PC-9 (cell line): ENCODE measurements at regions not wholly inside any gene's neighbourhood (a gene's known extent, or its start where the extent isn't known, plus 50 kb on each side); places are given as distances from the start of the nearest gene placed in this dataset.

Experiments used
- BruUV-seq: library from RNA; stranded (reverse); fragments of 400-500 nt; replicated peaks from 2 replicates; lab custom pipeline; 2021; lab: Mats Ljungman, UMichigan
- CTCF ChIA-PET: fragments of 300-600 bp; sonication (Branson Sonifier 250); formaldehyde crosslinking; loops from one replicate; lab custom pipeline; 2022; ENCODE audit warnings: antibody characterized with exemption; lab: Charles Lee
- POLR2A ChIA-PET: fragments of 300-600 bp; sonication (Branson Sonifier 250); formaldehyde crosslinking; loops from one replicate; lab custom pipeline; 2022; ENCODE audit warnings: antibody characterized with exemption; ENCODE audit not compliant: unreplicated experiment; lab: Charles Lee
- DNase-seq, 2 experiments: peaks; one replicate each; pipeline versions ENCODE4 v3.0.0 to v3.0.0-alpha.2; 2015 to 2022; ENCODE audit warnings: mixed read lengths in 1 of 2
- H2AFZ ChIP-seq: fragments of 200-600 bp; sonication (generic); 2 replicates; pipeline ENCODE4 v1.8.1; 2017; ENCODE audit warnings: antibody characterized with exemption
- H3F3A ChIP-seq: fragments of 200-600 bp; sonication (generic); 2 replicates; pipeline ENCODE4 v1.8.1; 2017; ENCODE audit warnings: antibody characterized with exemption, mild to moderate bottlenecking, low read depth; ENCODE audit not compliant: insufficient read depth
- H3K27ac ChIP-seq: fragments of 200-600 bp; sonication (generic); 2 replicates; pipeline ENCODE4 v1.6.1; 2016; ENCODE audit warnings: mixed run types
- H3K27me3 ChIP-seq: fragments of 200-600 bp; sonication (generic); 2 replicates; pipeline ENCODE4 v1.6.1; 2016; ENCODE audit warnings: low read depth, mixed run types; ENCODE audit not compliant: insufficient read depth
- H3K36me3 ChIP-seq: fragments of 200-600 bp; sonication (generic); 2 replicates; pipeline ENCODE4 v1.6.1; 2016; ENCODE audit warnings: low read depth, mixed run types
- H3K4me1 ChIP-seq: fragments of 200-600 bp; sonication (generic); replicated peaks from 2 replicates; pipeline ENCODE4 v1.6.1; 2016; ENCODE audit warnings: mixed run types; ENCODE audit not compliant: insufficient read depth
- H3K4me2 ChIP-seq: fragments of 200-600 bp; sonication (generic); 2 replicates; pipeline ENCODE4 v1.6.1; 2017; ENCODE audit warnings: mixed run types
- H3K4me3 ChIP-seq: fragments of 200-600 bp; sonication (generic); 2 replicates; pipeline ENCODE4 v1.6.1; 2016; ENCODE audit warnings: mixed run types
- H3K79me2 ChIP-seq: fragments of 200-600 bp; sonication (generic); 2 replicates; pipeline ENCODE4 v1.6.1; 2017; ENCODE audit warnings: low read depth, mixed run types
- H3K9me2 ChIP-seq: fragments of 200-600 bp; sonication (generic); 2 replicates; pipeline ENCODE4 v1.8.1; 2017; ENCODE audit warnings: mild to moderate bottlenecking; ENCODE audit not compliant: insufficient read depth
- H3K9me3 ChIP-seq: fragments of 200-600 bp; sonication (generic); 2 replicates; pipeline ENCODE4 v1.8.1; 2016; ENCODE audit warnings: low read depth; ENCODE audit not compliant: insufficient read depth
- H4K20me1 ChIP-seq: fragments of 200-600 bp; sonication (generic); 2 replicates; pipeline ENCODE4 v1.8.1; 2017; ENCODE audit not compliant: insufficient read depth
- EZH2 ChIP-seq: fragments of 200-600 bp; sonication (generic); IDR thresholded peaks from 2 replicates; pipeline ENCODE4 v1.8.0; 2017; ENCODE audit warnings: antibody characterized with exemption, low read depth
- intact Hi-C: fragments of 100-400 bp; cut with micrococcal nuclease; formaldehyde crosslinking; loops from one replicate; pipeline ENCODE4 v1.10.0; 2022; ENCODE audit not compliant: unreplicated experiment
- TF ChIP-seq, protein P1 (sequence below): fragments of 200-600 bp; sonication (generic); conservative IDR thresholded peaks from 2 replicates; pipeline ENCODE4 v1.6.1; 2017; ENCODE audit warnings: mixed run types, antibody characterized with exemption, mild to moderate bottlenecking, moderate library complexity

DNA sequence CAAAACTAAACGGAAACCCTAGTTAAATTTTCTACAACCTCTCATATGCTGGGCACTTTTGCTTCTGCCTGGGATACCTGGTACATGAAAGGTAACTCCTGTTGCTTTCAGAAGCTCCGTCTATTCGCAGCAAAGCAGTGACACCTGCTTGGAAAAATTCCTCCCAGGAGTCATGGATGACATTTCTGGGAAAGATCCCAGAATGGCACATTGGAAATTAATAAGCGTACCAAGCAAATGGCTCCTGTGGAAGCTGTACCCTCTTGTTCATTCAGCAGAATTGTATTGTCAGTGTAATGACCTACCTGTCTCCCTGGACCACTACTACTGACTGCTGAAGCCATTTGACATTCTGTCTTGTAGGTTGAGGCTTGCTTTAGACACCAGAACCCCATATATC, 349.7 kb upstream of the NOCT start:
- no peaks in the 10 kb centered on the region for H3K79me2 ChIP-seq
- intact Hi-C loops = no loop called here
- ChIA-PET CTCF (no interaction called here), POLR2A (no interaction called here)
- H3K9me3 ChIP-seq = no peaks in the 10 kb centered on the region
- no peaks in the 10 kb centered on the region for H3K9me2 ChIP-seq
- no peak overlapping the region for H3K4me3 ChIP-seq
- H4K20me1 ChIP-seq = no peaks in the 10 kb centered on the region
- H3K4me2 ChIP-seq = no peak overlapping the region
- no peak overlapping the region for H3K27ac ChIP-seq
- no peaks in the 10 kb centered on the region for H3K4me1 ChIP-seq
- H3K36me3 ChIP-seq = no peaks in the 10 kb centered on the region
- TF ChIP-seq EZH2 = no peak
- TF ChIP-seq, protein P1, sequence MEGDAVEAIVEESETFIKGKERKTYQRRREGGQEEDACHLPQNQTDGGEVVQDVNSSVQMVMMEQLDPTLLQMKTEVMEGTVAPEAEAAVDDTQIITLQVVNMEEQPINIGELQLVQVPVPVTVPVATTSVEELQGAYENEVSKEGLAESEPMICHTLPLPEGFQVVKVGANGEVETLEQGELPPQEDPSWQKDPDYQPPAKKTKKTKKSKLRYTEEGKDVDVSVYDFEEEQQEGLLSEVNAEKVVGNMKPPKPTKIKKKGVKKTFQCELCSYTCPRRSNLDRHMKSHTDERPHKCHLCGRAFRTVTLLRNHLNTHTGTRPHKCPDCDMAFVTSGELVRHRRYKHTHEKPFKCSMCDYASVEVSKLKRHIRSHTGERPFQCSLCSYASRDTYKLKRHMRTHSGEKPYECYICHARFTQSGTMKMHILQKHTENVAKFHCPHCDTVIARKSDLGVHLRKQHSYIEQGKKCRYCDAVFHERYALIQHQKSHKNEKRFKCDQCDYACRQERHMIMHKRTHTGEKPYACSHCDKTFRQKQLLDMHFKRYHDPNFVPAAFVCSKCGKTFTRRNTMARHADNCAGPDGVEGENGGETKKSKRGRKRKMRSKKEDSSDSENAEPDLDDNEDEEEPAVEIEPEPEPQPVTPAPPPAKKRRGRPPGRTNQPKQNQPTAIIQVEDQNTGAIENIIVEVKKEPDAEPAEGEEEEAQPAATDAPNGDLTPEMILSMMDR = no peak
- no TSS peak for BruUV-seq
- no peaks in the 10 kb centered on the region for H3K27me3 ChIP-seq
- no peak for DNase-seq
- H2AFZ ChIP-seq = no peak overlapping the region
- H3F3A ChIP-seq = no peaks in the 10 kb centered on the region

DNA sequence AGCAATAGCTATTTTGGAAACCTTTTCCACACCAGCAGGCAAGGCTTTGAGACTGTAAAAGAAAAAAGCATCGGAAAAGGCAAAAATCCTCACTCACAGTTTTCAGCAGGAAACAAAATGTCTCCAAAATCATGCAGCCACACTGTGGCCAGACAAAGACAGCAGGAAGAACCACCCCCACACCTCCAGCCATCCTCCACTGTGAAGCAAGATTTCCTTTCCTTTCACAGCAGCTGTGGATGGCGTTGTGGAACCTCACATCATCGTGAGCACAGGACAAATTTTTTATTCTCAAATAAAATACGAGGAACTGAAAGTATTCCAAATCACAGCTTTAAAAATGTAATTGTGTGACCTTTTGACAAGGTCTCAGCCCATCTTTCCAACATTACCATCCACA, 351.7 kb upstream of the NOCT start:
- H4K20me1 ChIP-seq = no peaks in the 10 kb centered on the region
- no peaks in the 10 kb centered on the region for H3K9me2 ChIP-seq
- H3K4me1 ChIP-seq = no peaks in the 10 kb centered on the region
- H3K4me2 ChIP-seq = no peak overlapping the region
- H3K9me3 ChIP-seq = no peaks in the 10 kb centered on the region
- DNase-seq = no peak
- H3F3A ChIP-seq = no peaks in the 10 kb centered on the region
- H3K36me3 ChIP-seq = no peaks in the 10 kb centered on the region
- TF ChIP-seq, protein P1 = no peak
- TF ChIP-seq EZH2 = no peak
- H2AFZ ChIP-seq = no peak overlapping the region
- no peak overlapping the region for H3K27ac ChIP-seq
- ChIA-PET CTCF (no interaction called here), POLR2A (no interaction called here)
- intact Hi-C loops = no loop called here
- H3K79me2 ChIP-seq = no peaks in the 10 kb centered on the region
- BruUV-seq = no TSS peak
- H3K27me3 ChIP-seq = no peaks in the 10 kb centered on the region
- H3K4me3 ChIP-seq = no peak overlapping the region

DNA sequence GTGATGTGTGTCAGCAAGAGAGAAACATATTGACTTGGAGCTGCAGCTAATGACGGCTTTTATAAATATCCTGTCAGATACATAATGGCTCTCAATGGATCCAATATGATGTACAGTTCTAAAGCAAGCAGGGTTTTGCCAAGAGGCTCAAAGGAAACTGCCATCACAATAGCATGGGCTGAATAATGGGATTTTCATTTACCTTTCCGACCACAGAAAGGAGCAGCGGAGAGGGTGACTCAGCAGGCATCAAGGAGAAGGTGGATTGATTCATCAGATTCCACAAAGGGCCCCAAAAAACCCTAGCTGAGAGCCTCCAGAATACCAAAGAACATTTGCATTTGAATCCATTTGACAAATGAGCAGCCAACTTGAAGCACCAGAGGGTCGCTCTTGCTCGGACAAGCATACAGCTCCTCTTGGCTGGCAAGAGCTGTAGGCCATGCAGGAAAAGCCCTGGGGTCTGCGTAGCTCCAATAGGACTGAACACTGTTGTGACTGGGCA, 355.7 kb upstream of the NOCT start:
- ChIA-PET POLR2A (no interaction called here), CTCF (no interaction called here)
- H3K4me3 ChIP-seq = no peak overlapping the region
- no peak overlapping the region for H2AFZ ChIP-seq
- no peak overlapping the region for H3K27ac ChIP-seq
- no peaks in the 10 kb centered on the region for H3K9me2 ChIP-seq
- no peak for DNase-seq
- no TSS peak for BruUV-seq
- H3K9me3 ChIP-seq = no peaks in the 10 kb centered on the region
- no peaks in the 10 kb centered on the region for H3F3A ChIP-seq
- no peaks in the 10 kb centered on the region for H3K4me1 ChIP-seq
- no peak overlapping the region for H3K4me2 ChIP-seq
- H3K79me2 ChIP-seq = no peaks in the 10 kb centered on the region
- intact Hi-C loops = no loop called here
- TF ChIP-seq, protein P1 = no peak
- no peak for TF ChIP-seq EZH2
- H3K27me3 ChIP-seq = no peaks in the 10 kb centered on the region
- H3K36me3 ChIP-seq = no peaks in the 10 kb centered on the region
- H4K20me1 ChIP-seq = no peaks in the 10 kb centered on the region
